A673 (cell line): ENCODE measurements at regions not wholly inside any gene's neighbourhood (a gene's known extent, or its start where the extent isn't known, plus 50 kb on each side); places are given as distances from the start of the nearest gene placed in this dataset.
A peak's percentile ranks its signal among the peaks of the same experiment; 100 is the strongest.

Source experiments
- BruUV-seq: library from RNA; stranded (reverse); fragments of 400-500 nt; replicated peaks from 2 replicates; lab custom pipeline; 2021; lab: Mats Ljungman, UMichigan
- CTCF ChIA-PET: fragments of 300-600 bp; sonication (Branson Sonifier 250); formaldehyde crosslinking; loops from one replicate; lab custom pipeline; 2022; ENCODE audit warnings: antibody characterized with exemption; lab: Charles Lee
- POLR2A ChIA-PET: fragments of 300-600 bp; sonication (Branson Sonifier 250); formaldehyde crosslinking; loops from one replicate; lab custom pipeline; 2022; ENCODE audit warnings: antibody characterized with exemption; ENCODE audit not compliant: low non-redundant PET; lab: Charles Lee
- DNase-seq: peaks from one replicate; pipeline ENCODE4 v3.0.0-alpha.2; 2015; ENCODE audit warnings: low spot score
- H3K27ac ChIP-seq: fragments of 200-600 bp; sonication (generic); 2 replicates; pipeline ENCODE4 v1.5.1; 2016; ENCODE audit warnings: mixed run types, low read depth, mild to moderate bottlenecking, mixed read lengths, antibody characterized with exemption, low read length; ENCODE audit not compliant: poor library complexity, severe bottlenecking
- H3K27me3 ChIP-seq: fragments of 200-600 bp; sonication (generic); replicated peaks from 2 replicates; pipeline ENCODE4 v1.6.1; 2017; ENCODE audit warnings: mixed run types, low read depth, mild to moderate bottlenecking, mixed read lengths, antibody characterized with exemption, low read length; ENCODE audit not compliant: insufficient read depth, poor library complexity
- H3K36me3 ChIP-seq: fragments of 200-600 bp; sonication (generic); 2 replicates; pipeline ENCODE4 v1.6.1; 2016; ENCODE audit warnings: mixed run types, mild to moderate bottlenecking, mixed read lengths, antibody characterized with exemption, low read length; ENCODE audit not compliant: insufficient read depth, poor library complexity, severe bottlenecking
- H3K4me1 ChIP-seq: fragments of 200-600 bp; sonication (generic); 2 replicates; pipeline ENCODE4 v1.6.1; 2017; ENCODE audit warnings: mixed run types, mild to moderate bottlenecking, mixed read lengths, antibody characterized with exemption, low read length; ENCODE audit not compliant: insufficient read depth, poor library complexity, severe bottlenecking
- H3K4me3 ChIP-seq: fragments of 200-600 bp; sonication (generic); 2 replicates; pipeline ENCODE4 v1.5.1; 2016; ENCODE audit warnings: low read depth, mixed run types, mild to moderate bottlenecking, mixed read lengths, low read length; ENCODE audit not compliant: poor library complexity, severe bottlenecking
- H3K9me3 ChIP-seq: fragments of 200-600 bp; sonication (generic); 2 replicates; pipeline ENCODE4 v1.6.1; 2016; ENCODE audit warnings: mixed run types, low read depth, mild to moderate bottlenecking, mixed read lengths, antibody characterized with exemption, low read length; ENCODE audit not compliant: poor library complexity, severe bottlenecking
- CTCF ChIP-seq: fragments of 300-800, 200-600 bp; sonication (generic); conservative IDR thresholded peaks from 2 replicates; pipeline ENCODE4 v1.5.1; 2017; ENCODE audit warnings: low read depth, mild to moderate bottlenecking, antibody characterized with exemption, low read length, moderate library complexity, mixed read lengths
- EZH2 ChIP-seq: fragments of 200-600 bp; sonication (generic); IDR thresholded peaks from 2 replicates; pipeline ENCODE4 v1.6.1; 2017; ENCODE audit warnings: borderline replicate concordance, low read depth, mild to moderate bottlenecking, mixed read lengths, antibody characterized with exemption, low read length; ENCODE audit not compliant: poor library complexity, severe bottlenecking
- intact Hi-C: fragments of 100-400 bp; cut with micrococcal nuclease; formaldehyde crosslinking; loops from one replicate; pipeline ENCODE4 v1.10.0; 2022; ENCODE audit not compliant: unreplicated experiment

GRCh38 chr6:164757451-164757850 lies 552.0 kb downstream of the C6orf118 start:
- no peaks in the 10 kb centered on the region for H3K27me3 ChIP-seq
- no peaks in the 10 kb centered on the region for H3K36me3 ChIP-seq
- no peak for DNase-seq
- POLR2A ChIA-PET: no interaction called here
- H3K4me1 ChIP-seq: no peaks in the 10 kb centered on the region
- no peak overlapping the region for H3K4me3 ChIP-seq
- BruUV-seq: no TSS peak
- intact Hi-C loops: no loop called here
- H3K27ac ChIP-seq: no peak overlapping the region
- H3K9me3 ChIP-seq: peaks cover 21% of the 10 kb centered on the region
- TF ChIP-seq CTCF (no peak), EZH2 (no peak)
- CTCF ChIA-PET: no interaction called here

- no peak overlapping the region for H3K27ac ChIP-seq
- BruUV-seq: no TSS peak
- CTCF ChIA-PET: no interaction called here
Observed at GRCh38 chr6:164756723-164757122, 552.7 kb downstream of the C6orf118 start.

GRCh38 chr6:164756142-164756541 lies 553.3 kb downstream of the C6orf118 start:
- Histone ChIP-seq H3K27me3 (no peaks in the 10 kb centered on the region), H3K4me1 (no peaks in the 10 kb centered on the region), H3K4me3 (no peak overlapping the region), H3K36me3 (no peaks in the 10 kb centered on the region), H3K27ac (no peak overlapping the region), H3K9me3 (peaks cover 11% of the 10 kb centered on the region)
- TF ChIP-seq CTCF (no peak), EZH2 (no peak)
- CTCF ChIA-PET: no interaction called here
- DNase-seq: peak; percentile 17
- no TSS peak for BruUV-seq
- intact Hi-C loops: no loop called here
- POLR2A ChIA-PET: no interaction called here

More at GRCh38 chr6:164756723-164757122, 552.7 kb downstream of the C6orf118 start:
- intact Hi-C loops: no loop called here
- no peak for TF ChIP-seq EZH2
- TF ChIP-seq CTCF: no peak
- no peak for DNase-seq
- Histone ChIP-seq H3K4me3 (no peak overlapping the region), H3K4me1 (no peaks in the 10 kb centered on the region), H3K27me3 (no peaks in the 10 kb centered on the region), H3K36me3 (no peaks in the 10 kb centered on the region), H3K9me3 (peaks cover 14% of the 10 kb centered on the region)
- POLR2A ChIA-PET: no interaction called here
